Esophagus muscularis mucosa (tissue), 4 donors: ENCODE measurements at regions not wholly inside any gene's neighbourhood (a gene's known extent, or its start where the extent isn't known, plus 50 kb on each side); places are given as distances from the start of the nearest gene placed in this dataset.

ENCODE experiments used
- EP300 ChIP-seq: sonication (generic); formaldehyde crosslinking; IDR thresholded peaks from one replicate; pipeline ENCODE4 v1.6.1; 2017; ENCODE audit warnings: antibody characterized with exemption
- POLR2A ChIP-seq: fragments of 450-650 bp; IDR thresholded peaks from one replicate; pipeline ENCODE4 v1.6.1; 2017; ENCODE audit warnings: antibody characterized with exemption, moderate library complexity, mild to moderate bottlenecking, low read depth
- POLR2AphosphoS5 ChIP-seq, 2 donors: sonication (generic); formaldehyde crosslinking; IDR thresholded peaks; one replicate each; pipeline ENCODE4 v1.6.1; 2017; ENCODE audit warnings: antibody characterized with exemption in 2 of 2
- TF ChIP-seq, protein P1 (sequence below), 3 experiments: fragments of 200-600 bp in 2 of 3; fragments of 450-650 bp in 1 of 3; sonication (generic) in 2 of 3; IDR thresholded peaks; one replicate each; pipeline ENCODE4 v1.5.1; 2017 to 2019; ENCODE audit warnings: antibody characterized with exemption in 3 of 3, mild to moderate bottlenecking in 2 of 3, moderate library complexity in 1 of 3

- no peak for TF ChIP-seq POLR2A
- TF ChIP-seq, protein P1, sequence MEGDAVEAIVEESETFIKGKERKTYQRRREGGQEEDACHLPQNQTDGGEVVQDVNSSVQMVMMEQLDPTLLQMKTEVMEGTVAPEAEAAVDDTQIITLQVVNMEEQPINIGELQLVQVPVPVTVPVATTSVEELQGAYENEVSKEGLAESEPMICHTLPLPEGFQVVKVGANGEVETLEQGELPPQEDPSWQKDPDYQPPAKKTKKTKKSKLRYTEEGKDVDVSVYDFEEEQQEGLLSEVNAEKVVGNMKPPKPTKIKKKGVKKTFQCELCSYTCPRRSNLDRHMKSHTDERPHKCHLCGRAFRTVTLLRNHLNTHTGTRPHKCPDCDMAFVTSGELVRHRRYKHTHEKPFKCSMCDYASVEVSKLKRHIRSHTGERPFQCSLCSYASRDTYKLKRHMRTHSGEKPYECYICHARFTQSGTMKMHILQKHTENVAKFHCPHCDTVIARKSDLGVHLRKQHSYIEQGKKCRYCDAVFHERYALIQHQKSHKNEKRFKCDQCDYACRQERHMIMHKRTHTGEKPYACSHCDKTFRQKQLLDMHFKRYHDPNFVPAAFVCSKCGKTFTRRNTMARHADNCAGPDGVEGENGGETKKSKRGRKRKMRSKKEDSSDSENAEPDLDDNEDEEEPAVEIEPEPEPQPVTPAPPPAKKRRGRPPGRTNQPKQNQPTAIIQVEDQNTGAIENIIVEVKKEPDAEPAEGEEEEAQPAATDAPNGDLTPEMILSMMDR (IDR thresholded peaks at IDR 0.05): no peak
- no peak for TF ChIP-seq POLR2AphosphoS5 (IDR thresholded peaks at IDR 0.05)
- TF ChIP-seq EP300: no peak
These were observed 883.0 kb upstream of the SEMA6A start for GRCh38 chr5:117457656-117458055.
